HG03135 (cell line): ENCODE measurements at regions not wholly inside any gene's neighbourhood (a gene's known extent, or its start where the extent isn't known, plus 50 kb on each side); places are given as distances from the start of the nearest gene placed in this dataset.

Experiments
- ATAC-seq: cut with Tn5 transposase; IDR thresholded peaks from one replicate; pipeline ENCODE4 v1.9.1; 2021; ENCODE audit warnings: mild to moderate bottlenecking, moderate library complexity; ENCODE audit not compliant: unreplicated experiment

- ATAC-seq: no peak
Observed at GRCh38 chr10:90394311-90394710, 463.5 kb downstream of the HTR7 start.

DNA sequence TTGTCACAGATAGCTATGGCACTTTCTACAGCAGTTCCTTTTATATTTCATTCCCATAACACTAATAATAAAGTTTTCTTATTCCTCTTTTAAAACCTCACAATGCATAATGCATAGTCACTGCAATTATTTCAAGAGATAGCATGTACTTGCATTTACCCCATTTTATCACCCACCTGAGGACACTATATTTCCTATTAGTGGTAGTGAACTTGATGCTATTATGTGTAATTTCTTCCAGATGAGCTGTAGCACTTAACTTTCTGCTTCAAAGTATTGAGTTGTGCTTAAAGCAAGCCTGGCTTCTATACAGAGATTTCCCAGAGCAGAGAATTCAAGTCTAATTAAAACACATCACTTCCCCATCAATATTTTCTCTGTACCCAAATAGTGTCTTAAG is 461.1 kb downstream of the HTR7 start:
- ATAC-seq: no peak

DNA sequence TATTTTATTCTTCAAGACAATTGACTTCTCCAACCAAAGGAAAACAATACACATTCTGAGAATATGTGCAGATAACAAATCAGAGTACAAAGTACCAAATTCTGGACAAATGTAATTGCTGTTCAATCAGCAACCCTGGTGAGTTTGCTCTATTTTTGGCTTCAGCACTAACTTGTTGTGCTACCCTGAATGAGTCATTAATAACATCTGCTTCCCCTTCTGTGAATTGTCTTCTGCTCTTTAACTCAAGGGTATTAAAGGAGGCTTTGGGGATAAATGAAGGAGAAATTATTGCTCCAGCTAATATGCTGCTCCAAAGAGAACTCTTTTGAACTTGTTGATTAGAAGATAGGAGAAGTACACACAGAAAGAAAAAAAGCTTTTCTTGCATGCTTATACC is 459.3 kb downstream of the HTR7 start:
- ATAC-seq: no peak

- ATAC-seq: no peak
Observed at GRCh38 chr10:90399782-90400181, 458.1 kb downstream of the HTR7 start.

GRCh38 chr10:90403211-90404000 is 454.4 kb downstream of the HTR7 start:
- no peak for ATAC-seq

DNA sequence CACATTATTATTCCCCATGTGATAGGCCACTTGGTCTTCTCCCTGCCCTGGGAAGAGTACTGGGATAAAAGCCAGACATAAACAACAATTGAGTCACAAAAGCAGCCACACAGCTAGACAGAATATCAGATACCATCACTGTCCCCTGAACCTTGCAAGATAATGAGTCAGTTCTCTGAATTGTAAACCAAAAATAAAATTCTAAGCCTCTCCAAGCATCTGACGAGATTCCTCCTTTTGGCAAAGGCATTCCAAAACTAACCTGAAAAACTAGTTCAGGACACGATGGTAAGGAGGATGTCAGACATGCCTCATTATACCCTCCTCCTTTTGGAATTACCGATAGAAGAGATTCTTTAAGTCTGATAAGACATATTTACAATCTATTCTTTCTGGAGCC is 450.7 kb downstream of the HTR7 start:
- no peak for ATAC-seq

- no peak for ATAC-seq
Observed at GRCh38 chr10:90407851-90408250, 450.0 kb downstream of the HTR7 start.

GRCh38 chr10:90412582-90412981 is 445.3 kb downstream of the HTR7 start:
- ATAC-seq: no peak

DNA sequence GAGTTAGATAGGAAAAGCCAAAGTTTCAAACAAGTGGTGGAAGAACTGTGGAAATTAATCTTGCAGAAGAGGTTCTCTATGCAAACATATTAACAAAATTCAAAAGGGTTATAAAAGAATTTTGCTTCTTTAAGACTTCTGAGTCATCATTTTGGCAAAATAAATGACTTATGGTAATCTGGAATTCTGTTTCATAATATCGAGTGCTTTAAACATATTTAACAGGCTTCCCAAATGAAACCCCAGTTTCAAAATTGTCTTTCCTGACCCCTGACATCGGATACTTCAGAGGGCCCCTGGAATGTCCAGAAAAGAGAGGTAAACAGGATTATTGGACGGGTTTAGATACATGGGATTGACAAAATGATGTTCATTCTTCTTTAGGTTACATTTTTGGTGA is 444.6 kb downstream of the HTR7 start:
- ATAC-seq: no peak

DNA sequence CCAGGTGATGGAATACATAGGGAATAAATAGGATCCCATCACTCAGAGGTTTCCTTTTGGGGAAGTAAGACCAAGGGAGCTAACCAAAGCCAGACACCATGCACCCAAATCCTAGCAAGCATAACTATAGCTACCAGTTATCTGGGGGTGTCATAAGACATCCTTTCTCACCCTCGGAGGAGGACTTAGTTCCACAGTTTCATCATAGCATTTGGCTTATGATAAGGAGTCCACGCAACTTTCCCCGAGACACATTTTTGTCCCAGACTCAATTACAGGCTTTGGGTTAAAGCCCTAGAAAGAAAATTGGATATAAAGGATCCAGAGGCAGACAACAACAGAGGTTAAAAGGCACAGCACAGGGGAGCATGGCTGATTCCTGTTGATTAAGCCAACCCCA is 442.9 kb downstream of the HTR7 start:
- no peak for ATAC-seq

GRCh38 chr10:90417029-90417428 is 440.8 kb downstream of the HTR7 start:
- no peak for ATAC-seq

GRCh38 chr10:90417476-90418210 is 440.2 kb downstream of the HTR7 start:
- ATAC-seq: no peak

DNA sequence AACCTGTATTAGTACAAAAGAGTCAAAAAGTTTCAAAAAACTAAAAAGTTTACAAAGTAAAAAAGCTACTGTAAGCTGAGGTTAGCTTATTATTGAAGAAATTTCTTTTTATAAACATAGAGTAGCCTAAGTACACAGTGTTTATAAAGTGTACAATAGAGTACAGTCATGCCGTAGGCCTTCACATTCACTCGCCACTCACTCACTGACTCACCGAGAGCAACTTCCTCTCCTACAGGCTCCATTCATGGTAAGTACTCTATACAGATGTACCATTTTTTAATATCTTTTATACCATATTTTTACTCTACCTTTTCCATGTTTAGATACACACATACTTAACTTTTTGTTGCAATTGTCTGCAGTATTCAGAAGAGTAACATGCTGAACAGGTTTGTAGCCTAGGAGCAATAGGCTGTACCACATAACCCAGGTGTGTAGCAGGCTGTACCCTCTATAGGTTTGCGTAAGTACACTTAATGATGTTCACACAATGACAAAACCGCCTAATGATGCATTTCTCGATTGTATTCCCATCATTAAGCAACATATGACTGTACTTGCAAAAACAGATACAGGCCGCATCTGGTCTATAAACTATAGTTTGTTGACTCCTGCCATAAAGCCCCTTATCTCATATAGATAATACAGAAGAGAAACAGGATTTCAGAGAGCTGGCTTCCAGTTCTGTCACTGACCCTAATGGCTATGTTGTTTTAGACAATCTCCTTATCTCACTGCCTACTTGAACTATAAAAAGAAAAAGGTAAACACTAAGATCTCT is 438.8 kb downstream of the HTR7 start:
- no peak for ATAC-seq

DNA sequence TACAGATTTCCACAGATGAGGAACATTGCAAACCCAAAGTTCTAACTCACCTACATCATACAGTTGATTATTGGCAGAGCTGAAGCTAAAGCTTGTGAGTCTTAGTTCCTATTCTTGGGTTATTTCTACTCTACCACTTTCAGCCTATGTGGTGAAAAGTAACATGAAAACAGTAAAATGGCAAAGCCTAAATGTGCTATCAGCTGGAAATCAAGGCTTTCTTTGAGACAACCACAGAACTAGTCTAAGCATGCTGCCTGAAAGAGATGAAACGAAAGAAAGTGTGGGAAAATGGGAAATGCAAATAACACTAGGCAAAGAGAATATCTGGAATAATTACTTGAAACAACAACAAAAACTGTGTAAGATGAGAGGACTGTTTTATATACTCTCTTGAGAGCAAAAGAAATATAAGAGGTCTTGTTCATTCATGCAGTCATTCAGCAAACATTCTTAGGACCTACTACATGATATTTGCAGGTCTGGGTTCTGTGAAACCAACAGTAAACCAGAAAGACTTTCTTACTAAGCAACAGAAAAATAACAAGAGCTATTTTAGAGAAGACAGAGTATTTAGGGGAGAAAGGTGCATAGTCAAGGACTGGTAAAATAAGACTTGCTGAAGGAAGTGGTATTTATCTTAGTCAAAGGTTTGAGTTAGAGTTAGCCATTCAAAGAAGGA is 437.1 kb downstream of the HTR7 start:
- ATAC-seq: peak; percentile 67

- ATAC-seq: no peak
Observed at GRCh38 chr10:90421874-90422273, 436.0 kb downstream of the HTR7 start.

DNA sequence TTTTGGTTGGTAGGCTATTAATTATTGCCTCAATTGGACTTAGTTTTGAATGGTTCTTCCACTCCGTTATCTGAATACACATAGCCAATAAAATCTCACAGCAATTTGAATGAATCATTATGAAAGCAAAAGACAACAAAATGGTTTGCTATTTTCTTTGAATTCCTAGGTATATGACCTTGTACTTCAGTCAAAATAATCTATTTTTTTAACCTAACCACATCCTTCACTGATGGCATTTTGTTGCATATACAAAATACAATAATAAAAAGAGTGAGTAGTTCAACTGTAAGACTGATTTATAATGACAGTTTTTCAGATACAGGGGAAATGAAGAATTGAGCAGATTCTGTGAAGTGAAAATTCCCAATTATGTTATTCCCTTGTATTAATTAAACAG is 433.1 kb downstream of the HTR7 start:
- ATAC-seq: no peak

GRCh38 chr10:90430186-90430585 is 427.7 kb downstream of the HTR7 start:
- no peak for ATAC-seq

DNA sequence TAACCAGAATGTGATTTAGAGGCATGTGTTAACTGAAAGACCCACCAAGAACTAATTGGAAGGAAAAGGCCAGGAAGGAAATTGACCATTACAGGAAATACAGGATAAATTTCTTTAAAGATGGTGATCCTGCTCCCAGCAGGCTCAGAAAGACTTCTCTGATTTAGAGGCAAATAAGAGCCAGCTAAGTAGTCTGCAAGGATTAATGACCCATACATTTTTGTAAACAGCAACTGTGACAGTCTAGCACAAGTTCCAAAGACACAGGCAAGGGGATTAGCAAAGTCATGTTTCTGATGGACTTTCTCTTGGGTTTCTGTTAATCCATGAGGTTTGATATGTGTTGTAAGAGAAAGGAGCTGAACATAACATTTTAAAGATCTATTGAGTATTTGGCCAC is 425.0 kb downstream of the HTR7 start:
- ATAC-seq: no peak

DNA sequence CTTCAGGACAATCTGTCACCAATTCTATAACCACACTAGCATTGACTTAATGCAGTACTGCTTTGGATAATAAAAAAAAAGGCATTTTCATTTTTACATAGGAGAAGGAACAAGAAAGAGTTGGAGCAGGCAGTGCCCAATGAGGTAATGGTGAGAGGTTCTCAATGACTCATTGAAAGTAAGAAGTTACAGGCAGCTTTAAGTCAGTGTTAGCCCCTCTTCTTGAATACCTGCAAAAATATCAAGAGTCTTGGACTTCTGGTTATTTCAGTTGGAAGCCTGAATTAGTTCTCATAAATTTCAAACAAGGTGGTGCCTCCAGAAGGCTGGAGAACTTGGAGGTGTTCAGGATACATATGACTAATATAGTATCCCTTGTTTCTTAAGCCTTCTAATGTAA is 422.5 kb downstream of the HTR7 start:
- ATAC-seq: no peak

DNA sequence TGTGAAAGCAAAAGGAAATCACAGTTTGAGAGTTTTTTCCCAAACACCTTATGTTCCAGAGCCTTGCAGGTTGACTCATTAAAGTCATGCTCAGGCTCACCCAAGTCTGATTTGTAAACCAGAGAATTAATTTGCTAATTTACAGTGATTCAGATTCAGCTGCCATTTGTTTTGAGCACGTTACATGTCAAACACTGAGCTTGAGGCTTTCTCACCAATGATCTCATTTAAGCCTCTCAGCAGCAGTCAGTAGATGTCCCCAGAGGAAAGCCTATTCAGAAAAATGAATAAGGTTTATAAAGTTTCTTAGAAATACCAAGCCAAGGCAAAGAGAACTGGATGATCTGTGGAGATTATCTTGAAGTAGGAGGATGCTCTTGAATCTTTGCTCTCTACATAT is 420.4 kb downstream of the HTR7 start:
- no peak for ATAC-seq

- no peak for ATAC-seq
Observed at GRCh38 chr10:90440870-90441269, 417.0 kb downstream of the HTR7 start.
